Loucy (cell line): ENCODE measurements at regions not wholly inside any gene's neighbourhood (a gene's known extent, or its start where the extent isn't known, plus 50 kb on each side); places are given as distances from the start of the nearest gene placed in this dataset.
"Not testable (repeated sequence)": the region's sequence is repeated elsewhere in the genome, so short reads cannot be mapped to it uniquely, and the experiment has no call there.

Experiments used
- H2AFZ ChIP-seq: fragments of 200-600 bp; sonication (generic); 2 replicates; pipeline ENCODE4 v1.6.0; 2016; ENCODE audit warnings: antibody characterized with exemption, mild to moderate bottlenecking, low read length, moderate library complexity
- H3F3A ChIP-seq: fragments of 200-600 bp; 2 replicates; pipeline ENCODE4 v1.6.0; 2016; ENCODE audit warnings: antibody characterized with exemption, low read depth, mild to moderate bottlenecking
- H3K27me3 ChIP-seq: fragments of 200-600 bp; sonication (generic); 2 replicates; pipeline ENCODE4 v1.6.1; 2014; ENCODE audit warnings: low read length, mild to moderate bottlenecking; ENCODE audit not compliant: insufficient read depth, poor library complexity, severe bottlenecking
- H3K36me3 ChIP-seq: fragments of 200-600 bp; sonication (generic); 2 replicates; pipeline ENCODE4 v1.6.1; 2016; ENCODE audit warnings: low read length; ENCODE audit not compliant: insufficient read depth
- H3K4me1 ChIP-seq: fragments of 200-600 bp; sonication (generic); 2 replicates; pipeline ENCODE4 v1.5.1; 2014; ENCODE audit warnings: low read length, mild to moderate bottlenecking; ENCODE audit not compliant: insufficient read depth, poor library complexity, severe bottlenecking
- H3K4me2 ChIP-seq: fragments of 200-600 bp; sonication (generic); 2 replicates; pipeline ENCODE4 v1.6.0; 2014; ENCODE audit warnings: antibody characterized with exemption, low read length, low read depth, mild to moderate bottlenecking; ENCODE audit not compliant: poor library complexity, severe bottlenecking
- H3K4me3 ChIP-seq: fragments of 200-600 bp; sonication (generic); 2 replicates; pipeline ENCODE4 v1.5.1; 2014; ENCODE audit warnings: low read length, mild to moderate bottlenecking, mixed read lengths; ENCODE audit not compliant: poor library complexity, severe bottlenecking
- H3K79me2 ChIP-seq: fragments of 200-600 bp; sonication (generic); 2 replicates; pipeline ENCODE4 v1.6.1; 2014; ENCODE audit warnings: low read length; ENCODE audit not compliant: insufficient read depth
- H3K9ac ChIP-seq: fragments of 200-600 bp; sonication (generic); 2 replicates; pipeline ENCODE4 v1.6.0; 2014; ENCODE audit warnings: mild to moderate bottlenecking, low read depth, low read length, moderate library complexity; ENCODE audit not compliant: poor library complexity, severe bottlenecking
- H3K9me2 ChIP-seq: fragments of 200-600 bp; sonication (generic); replicated peaks from 2 replicates; pipeline ENCODE4 v1.6.1; 2016; ENCODE audit warnings: low read depth, low read length, mixed read lengths
- H3K9me3 ChIP-seq: fragments of 200-600 bp; sonication (generic); 2 replicates; pipeline ENCODE4 v1.6.1; 2014; ENCODE audit warnings: mild to moderate bottlenecking, antibody characterized with exemption, low read length, low read depth; ENCODE audit not compliant: insufficient read depth
- H4K20me1 ChIP-seq: fragments of 200-600 bp; sonication (generic); 2 replicates; pipeline ENCODE4 v1.6.0; 2014; ENCODE audit warnings: antibody characterized with exemption, low read length, mild to moderate bottlenecking; ENCODE audit not compliant: insufficient read depth, poor library complexity, severe bottlenecking
- EZH2phosphoT487 ChIP-seq: fragments of 200-600 bp; IDR thresholded peaks from 2 replicates; pipeline ENCODE4 v1.6.1; 2018; ENCODE audit warnings: antibody characterized with exemption, mild to moderate bottlenecking, moderate library complexity, borderline replicate concordance
- TF ChIP-seq, protein P1 (sequence below): fragments of 200-600 bp; sonication (generic); conservative IDR thresholded peaks from 2 replicates; pipeline ENCODE4 v1.5.1; 2014; ENCODE audit warnings: mild to moderate bottlenecking, antibody characterized with exemption, low read length

DNA sequence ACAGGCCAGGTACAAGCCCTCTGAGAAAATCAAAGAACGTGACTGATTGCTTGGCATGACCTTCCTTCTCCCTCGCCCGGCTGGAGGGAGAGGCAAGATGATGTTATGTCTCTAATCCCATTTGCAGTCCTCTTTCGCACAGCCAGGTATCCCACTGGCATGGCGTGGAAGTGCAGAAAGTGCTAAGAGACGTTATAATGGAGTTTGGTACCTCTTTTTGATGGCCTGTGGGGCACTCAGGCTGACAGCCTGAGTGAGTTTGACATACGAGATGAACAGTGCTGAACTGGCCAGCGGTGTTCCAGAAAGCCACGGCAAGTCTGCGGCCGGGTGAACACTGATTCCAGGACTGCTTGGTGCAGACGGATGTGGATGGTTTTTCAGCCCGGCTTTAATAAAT is 241.6 kb downstream of the RAB11FIP2 start:
- Histone ChIP-seq H3K4me3 (no peak overlapping the region), H3K79me2 (no peaks in the 10 kb centered on the region), H2AFZ (no peak overlapping the region), H3K4me2 (no peak overlapping the region), H3F3A (no peaks in the 10 kb centered on the region), H3K9ac (no peak overlapping the region), H4K20me1 (no peaks in the 10 kb centered on the region), H3K4me1 (no peaks in the 10 kb centered on the region), H3K27me3 (no peaks in the 10 kb centered on the region), H3K9me2 (no peaks in the 10 kb centered on the region), H3K36me3 (no peaks in the 10 kb centered on the region), H3K9me3 (no peaks in the 10 kb centered on the region)
- TF ChIP-seq, protein P1, sequence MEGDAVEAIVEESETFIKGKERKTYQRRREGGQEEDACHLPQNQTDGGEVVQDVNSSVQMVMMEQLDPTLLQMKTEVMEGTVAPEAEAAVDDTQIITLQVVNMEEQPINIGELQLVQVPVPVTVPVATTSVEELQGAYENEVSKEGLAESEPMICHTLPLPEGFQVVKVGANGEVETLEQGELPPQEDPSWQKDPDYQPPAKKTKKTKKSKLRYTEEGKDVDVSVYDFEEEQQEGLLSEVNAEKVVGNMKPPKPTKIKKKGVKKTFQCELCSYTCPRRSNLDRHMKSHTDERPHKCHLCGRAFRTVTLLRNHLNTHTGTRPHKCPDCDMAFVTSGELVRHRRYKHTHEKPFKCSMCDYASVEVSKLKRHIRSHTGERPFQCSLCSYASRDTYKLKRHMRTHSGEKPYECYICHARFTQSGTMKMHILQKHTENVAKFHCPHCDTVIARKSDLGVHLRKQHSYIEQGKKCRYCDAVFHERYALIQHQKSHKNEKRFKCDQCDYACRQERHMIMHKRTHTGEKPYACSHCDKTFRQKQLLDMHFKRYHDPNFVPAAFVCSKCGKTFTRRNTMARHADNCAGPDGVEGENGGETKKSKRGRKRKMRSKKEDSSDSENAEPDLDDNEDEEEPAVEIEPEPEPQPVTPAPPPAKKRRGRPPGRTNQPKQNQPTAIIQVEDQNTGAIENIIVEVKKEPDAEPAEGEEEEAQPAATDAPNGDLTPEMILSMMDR, result no peak
- no peak for TF ChIP-seq EZH2phosphoT487

DNA sequence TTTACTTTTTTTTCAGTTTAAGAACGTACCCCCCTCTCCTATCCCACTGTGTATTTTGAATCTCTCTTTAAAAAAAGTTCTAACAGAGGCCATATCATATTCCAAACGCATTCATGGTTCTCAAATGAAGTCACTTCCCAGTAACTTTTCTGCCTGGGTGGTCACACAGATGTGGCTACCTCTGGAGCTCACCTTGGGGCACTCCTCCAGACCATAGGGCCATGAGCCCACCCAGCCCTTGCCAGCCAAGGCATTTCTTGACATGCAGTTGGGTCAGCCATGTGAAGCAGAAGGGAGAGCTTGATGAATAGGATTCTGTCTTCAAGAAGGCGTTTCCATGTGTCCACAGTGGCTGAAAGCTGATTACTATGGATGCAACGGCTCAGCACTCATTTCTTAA is 239.3 kb downstream of the RAB11FIP2 start:
- no peak overlapping the region for H3K4me3 ChIP-seq
- H3K36me3 ChIP-seq, result no peaks in the 10 kb centered on the region
- no peak overlapping the region for H3K9ac ChIP-seq
- no peaks in the 10 kb centered on the region for H3K9me2 ChIP-seq
- no peak for TF ChIP-seq EZH2phosphoT487
- TF ChIP-seq, protein P1, result no peak
- H3F3A ChIP-seq, result no peaks in the 10 kb centered on the region
- no peak overlapping the region for H3K4me2 ChIP-seq
- no peaks in the 10 kb centered on the region for H4K20me1 ChIP-seq
- H3K79me2 ChIP-seq, result no peaks in the 10 kb centered on the region
- no peaks in the 10 kb centered on the region for H3K9me3 ChIP-seq
- H3K4me1 ChIP-seq, result no peaks in the 10 kb centered on the region
- no peak overlapping the region for H2AFZ ChIP-seq
- no peaks in the 10 kb centered on the region for H3K27me3 ChIP-seq

DNA sequence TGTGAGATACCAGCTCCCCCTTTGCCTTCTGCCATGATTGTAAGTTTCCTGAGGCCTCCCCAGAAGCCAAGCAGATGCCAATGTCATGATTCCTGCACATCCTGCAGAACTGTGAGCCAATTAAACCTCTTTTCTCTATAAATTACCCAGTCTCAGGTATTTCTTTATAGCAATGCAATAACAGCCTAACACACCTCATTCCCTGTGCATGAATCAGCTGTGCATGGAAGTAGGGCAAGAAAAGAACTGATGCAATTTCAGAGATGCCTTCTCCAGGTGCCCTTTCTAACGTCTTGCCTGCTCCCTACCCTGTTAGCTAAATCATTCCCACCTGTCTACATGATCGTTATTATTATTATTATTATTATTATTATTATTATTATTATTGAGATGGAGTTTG is 230.9 kb downstream of the RAB11FIP2 start:
- H3K4me3 ChIP-seq, H4K20me1 ChIP-seq, H3F3A ChIP-seq, H3K4me2 ChIP-seq, H3K9me2 ChIP-seq, H3K79me2 ChIP-seq, H3K4me1 ChIP-seq, H3K9ac ChIP-seq, H3K27me3 ChIP-seq, H2AFZ ChIP-seq, H3K9me3 ChIP-seq, H3K36me3 ChIP-seq: not testable (repeated sequence)

DNA sequence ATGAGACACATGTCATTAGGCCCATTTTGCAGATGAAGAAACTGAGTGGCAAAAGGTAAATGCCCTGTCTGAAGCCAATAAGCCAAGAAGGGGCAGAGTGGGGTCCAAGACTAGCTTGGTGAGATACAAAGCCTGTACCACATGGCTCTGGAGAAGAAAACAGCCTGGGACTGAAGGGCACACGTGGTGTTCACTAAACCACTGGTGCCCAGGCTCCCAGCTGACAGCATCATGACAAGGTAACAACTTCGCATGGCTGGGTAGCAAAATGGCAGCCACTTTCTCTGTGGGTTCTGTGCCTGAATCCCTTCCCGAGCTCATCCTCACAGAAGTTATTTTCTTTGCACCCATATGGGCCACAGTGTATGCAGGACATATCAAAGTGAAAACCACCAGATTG is 229.6 kb downstream of the RAB11FIP2 start:
- H3K79me2 ChIP-seq, result no peaks in the 10 kb centered on the region
- TF ChIP-seq, protein P1, result no peak
- TF ChIP-seq EZH2phosphoT487, result no peak
- H3K4me1 ChIP-seq, result no peaks in the 10 kb centered on the region
- no peak overlapping the region for H2AFZ ChIP-seq
- no peak overlapping the region for H3K4me3 ChIP-seq
- peaks cover 9% of the 10 kb centered on the region for H3K27me3 ChIP-seq
- no peak overlapping the region for H3K9ac ChIP-seq
- H3K9me3 ChIP-seq, result no peaks in the 10 kb centered on the region
- no peaks in the 10 kb centered on the region for H4K20me1 ChIP-seq
- no peaks in the 10 kb centered on the region for H3F3A ChIP-seq
- no peaks in the 10 kb centered on the region for H3K9me2 ChIP-seq
- H3K36me3 ChIP-seq, result no peaks in the 10 kb centered on the region
- H3K4me2 ChIP-seq, result no peak overlapping the region
